H1 (cell line): ENCODE measurements at regions not wholly inside any gene's neighbourhood (a gene's known extent, or its start where the extent isn't known, plus 50 kb on each side); places are given as distances from the start of the nearest gene placed in this dataset.

ENCODE experiments used
- E2F6 ChIP-seq: IDR thresholded peaks from 2 replicates; pipeline ENCODE4 v1.6.1; 2012; ENCODE audit warnings: inconsistent platforms

DNA sequence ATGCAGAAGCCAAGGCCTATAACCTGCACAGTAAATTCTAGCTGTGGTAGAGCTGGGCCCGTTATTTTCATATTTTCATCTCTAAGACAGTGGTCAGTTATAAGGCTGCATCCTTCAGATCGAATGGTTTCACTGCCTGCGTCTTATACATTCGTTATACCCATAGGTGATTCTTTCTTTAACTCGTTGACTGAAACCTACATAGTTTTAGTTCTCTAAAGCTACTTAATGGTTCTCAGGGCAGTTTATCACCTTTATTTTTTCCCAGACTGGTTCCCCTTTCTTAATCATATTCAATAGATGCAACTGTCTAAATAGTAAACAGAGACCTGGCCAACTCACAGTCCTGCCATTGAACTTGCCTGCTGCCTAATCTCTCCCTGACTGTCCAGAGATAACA is 615.3 kb upstream of the SLITRK1 start (continued):
- no peak for TF ChIP-seq E2F6
